ENCODE measurements at regions not wholly inside any gene's neighbourhood (a gene's known extent, or its start where the extent isn't known, plus 50 kb on each side); places are given as distances from the start of the nearest gene placed in this dataset.

GRCh38 chr10:84801916-84802315, 473.5 kb downstream of the CCSER2 start:
- no peak for TF ChIP-seq CTCF (conservative IDR thresholded peaks at IDR 0.05; ENCODE audit: low read depth, low read length)
- TF ChIP-seq MAFK (IDR thresholded peaks at IDR 0.05; ENCODE audit: low read depth, low read length) = no peak
- TF ChIP-seq POLR2A (IDR thresholded peaks at IDR 0.05; ENCODE audit: low read depth, low read length) = no peak
- TF ChIP-seq FOS (IDR thresholded peaks at IDR 0.05; ENCODE audit: low read depth, low read length) = no peak
- TF ChIP-seq MAZ (IDR thresholded peaks at IDR 0.05; ENCODE audit: borderline replicate concordance, low read depth, low read length) = no peak
- TF ChIP-seq SMC3 (IDR thresholded peaks at IDR 0.05; ENCODE audit: low read depth, low read length) = no peak
- no peak for TF ChIP-seq CHD1 (IDR thresholded peaks at IDR 0.05; ENCODE audit: low read depth, low read length)
- no peak for TF ChIP-seq CEBPB (IDR thresholded peaks at IDR 0.05; ENCODE audit: low read depth, low read length)
